Prostate gland (tissue), 2 donors: ENCODE measurements at regions not wholly inside any gene's neighbourhood (a gene's known extent, or its start where the extent isn't known, plus 50 kb on each side); places are given as distances from the start of the nearest gene placed in this dataset.

Source experiments
- DNase-seq: peaks from one replicate; pipeline ENCODE4 v3.0.0-alpha.2; 2019; ENCODE audit warnings: low spot score
- H3K27ac ChIP-seq, 2 donors: fragments of 200-600 bp; sonication (generic); 2 replicates each; pipeline ENCODE4 v1.5.1; 2017 to 2019
- H3K27me3 ChIP-seq: fragments of 200-600 bp; sonication (generic); replicated peaks from 2 replicates; pipeline ENCODE4 v1.5.1; 2019; ENCODE audit not compliant: insufficient read depth
- H3K36me3 ChIP-seq, 2 donors: fragments of 200-600 bp; sonication (generic); 1 replicate in 1 of 2; 2 replicates in 1 of 2; pipeline versions ENCODE4 v1.5.1 to v1.8.1; 2017 to 2019
- H3K4me1 ChIP-seq: fragments of 200-600 bp; sonication (generic); replicated peaks from 2 replicates; pipeline ENCODE4 v1.5.1; 2019
- H3K4me3 ChIP-seq, 2 donors: fragments of 200-600 bp; sonication (generic); 2 replicates each; pipeline ENCODE4 v1.5.1; 2017 to 2019
- H3K9me3 ChIP-seq: fragments of 200-600 bp; sonication (generic); 2 replicates; pipeline ENCODE4 v1.5.1; 2017
- POLR2A ChIP-seq: fragments of 450-650 bp; IDR thresholded peaks from one replicate; pipeline ENCODE4 v1.6.1; 2016; ENCODE audit warnings: antibody characterized with exemption, mild to moderate bottlenecking
- POLR2AphosphoS5 ChIP-seq: sonication (generic); formaldehyde crosslinking; IDR thresholded peaks from one replicate; pipeline ENCODE4 v1.6.1; 2017; ENCODE audit warnings: antibody characterized with exemption
- WGBS: methylation state at CpG from one replicate; pipeline ENCODE4 v1.1.5; 2018; 5-methylcytosine and 5-hydroxymethylcytosine counted together
- intact Hi-C: fragments of 100-400 bp; cut with DNase I; formaldehyde crosslinking; loops from one replicate; pipeline ENCODE4 v1.14.2; 2022
- TF ChIP-seq, protein P1 (sequence below), 4 experiments: fragments of 200-600 bp in 2 of 4; fragments of 450-650 bp in 2 of 4; sonication (generic) in 2 of 4; IDR thresholded peaks; 1 replicate in 3 of 4; 2 replicates in 1 of 4; pipeline ENCODE4 v1.5.1; 2016 to 2019; ENCODE audit warnings: antibody characterized with exemption in 4 of 4, mild to moderate bottlenecking in 2 of 4, moderate library complexity in 2 of 4

DNA sequence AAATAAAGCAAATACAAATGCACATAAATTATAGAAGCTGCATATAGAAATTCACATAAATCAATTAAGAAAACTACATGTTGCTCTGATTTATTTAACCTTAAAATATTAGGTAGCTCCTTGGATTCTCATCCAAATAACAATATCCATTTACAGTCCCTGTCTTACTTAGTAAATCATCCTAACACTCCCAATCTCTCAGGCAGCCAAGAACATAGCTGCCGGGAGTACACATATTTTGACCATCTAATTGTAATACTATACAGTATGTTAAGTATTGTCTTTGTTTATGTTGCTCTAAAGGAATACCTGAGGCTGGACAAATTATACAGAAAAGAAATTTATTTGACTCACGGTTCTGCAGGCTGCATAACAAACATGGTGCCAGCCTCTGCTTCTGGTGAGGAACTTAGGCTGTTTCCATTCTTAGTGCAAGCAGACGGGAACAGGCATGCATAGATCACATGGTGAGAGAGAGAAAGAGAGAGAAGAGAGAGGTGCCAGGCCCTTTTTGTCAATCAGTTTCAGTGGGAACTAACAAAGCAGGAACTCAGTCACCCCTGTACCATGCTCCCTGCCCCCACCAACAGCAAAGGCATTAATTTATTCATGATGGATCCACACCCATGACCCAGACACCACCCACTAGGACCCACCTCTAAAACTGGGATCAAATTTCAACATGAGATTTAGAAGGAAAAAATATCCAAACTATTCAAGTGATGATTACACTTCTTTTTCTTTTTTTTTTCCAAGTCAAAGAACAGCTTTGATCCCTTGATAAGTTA, 614.8 kb upstream of the TECRL start:
- DNase-seq: no peak
- H3K4me3 ChIP-seq: no peak overlapping the region
- H3K27me3 ChIP-seq: no peaks in the 10 kb centered on the region
- H3K9me3 ChIP-seq: no peaks in the 10 kb centered on the region
- 22% methylated on average over 3 of the region's 3 CpGs for WGBS
- intact Hi-C loops: no loop called here
- no peak overlapping the region for H3K27ac ChIP-seq
- no peaks in the 10 kb centered on the region for H3K4me1 ChIP-seq
- H3K36me3 ChIP-seq: no peaks in the 10 kb centered on the region
- TF ChIP-seq POLR2A (no peak), POLR2AphosphoS5 (no peak)
- TF ChIP-seq, protein P1, sequence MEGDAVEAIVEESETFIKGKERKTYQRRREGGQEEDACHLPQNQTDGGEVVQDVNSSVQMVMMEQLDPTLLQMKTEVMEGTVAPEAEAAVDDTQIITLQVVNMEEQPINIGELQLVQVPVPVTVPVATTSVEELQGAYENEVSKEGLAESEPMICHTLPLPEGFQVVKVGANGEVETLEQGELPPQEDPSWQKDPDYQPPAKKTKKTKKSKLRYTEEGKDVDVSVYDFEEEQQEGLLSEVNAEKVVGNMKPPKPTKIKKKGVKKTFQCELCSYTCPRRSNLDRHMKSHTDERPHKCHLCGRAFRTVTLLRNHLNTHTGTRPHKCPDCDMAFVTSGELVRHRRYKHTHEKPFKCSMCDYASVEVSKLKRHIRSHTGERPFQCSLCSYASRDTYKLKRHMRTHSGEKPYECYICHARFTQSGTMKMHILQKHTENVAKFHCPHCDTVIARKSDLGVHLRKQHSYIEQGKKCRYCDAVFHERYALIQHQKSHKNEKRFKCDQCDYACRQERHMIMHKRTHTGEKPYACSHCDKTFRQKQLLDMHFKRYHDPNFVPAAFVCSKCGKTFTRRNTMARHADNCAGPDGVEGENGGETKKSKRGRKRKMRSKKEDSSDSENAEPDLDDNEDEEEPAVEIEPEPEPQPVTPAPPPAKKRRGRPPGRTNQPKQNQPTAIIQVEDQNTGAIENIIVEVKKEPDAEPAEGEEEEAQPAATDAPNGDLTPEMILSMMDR (IDR thresholded peaks at IDR 0.05): no peak

DNA sequence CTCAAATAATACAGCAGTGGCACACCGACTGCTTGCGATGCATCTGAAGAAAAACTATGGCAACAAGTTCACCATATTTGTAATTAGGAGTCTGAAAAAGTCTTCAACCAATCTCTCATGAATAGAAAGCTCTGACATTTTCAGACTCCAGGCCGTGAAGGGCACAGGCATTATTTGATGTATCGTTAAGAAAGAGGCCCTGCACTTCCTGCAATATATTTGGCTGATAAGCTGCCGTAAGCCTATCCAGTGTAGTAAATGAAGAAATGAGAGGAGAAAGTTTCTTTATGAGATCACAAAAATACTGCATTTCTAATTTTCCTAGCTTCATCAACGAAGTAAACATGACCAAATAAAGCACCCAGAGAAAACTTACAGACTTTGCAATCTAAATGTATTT, 613.8 kb upstream of the TECRL start:
- no peak for DNase-seq
- Histone ChIP-seq H3K4me1 (no peaks in the 10 kb centered on the region), H3K36me3 (no peaks in the 10 kb centered on the region), H3K27me3 (no peaks in the 10 kb centered on the region), H3K9me3 (no peaks in the 10 kb centered on the region), H3K4me3 (no peak overlapping the region), H3K27ac (no peak overlapping the region)
- intact Hi-C loops: no loop called here
- TF ChIP-seq POLR2A: no peak
- TF ChIP-seq, protein P1 (IDR thresholded peaks at IDR 0.05): no peak
- no peak for TF ChIP-seq POLR2AphosphoS5
- WGBS: 58% methylated on average over 6 of the region's 6 CpGs

DNA sequence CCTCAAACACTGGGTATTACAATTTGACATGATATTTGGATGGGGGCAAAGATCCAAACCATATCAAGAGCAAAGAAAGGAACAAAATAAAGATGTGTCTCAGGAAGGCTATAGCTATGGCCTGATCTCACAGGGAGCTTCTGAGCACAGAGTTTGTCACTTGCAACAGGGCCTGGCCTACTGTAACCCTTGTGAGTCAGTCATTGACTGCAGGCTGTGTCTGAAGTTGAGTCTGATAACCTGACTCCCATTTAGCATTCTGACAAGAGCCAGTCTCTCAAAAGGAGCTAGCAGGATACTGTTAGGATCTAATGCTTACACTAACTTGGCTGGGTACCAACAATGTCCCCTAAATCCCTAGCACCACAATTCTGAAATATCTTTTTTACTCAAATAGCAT, 612.5 kb upstream of the TECRL start:
- DNase-seq: no peak
- Histone ChIP-seq H3K4me1 (no peaks in the 10 kb centered on the region), H3K4me3 (no peak overlapping the region), H3K36me3 (no peaks in the 10 kb centered on the region), H3K27me3 (no peaks in the 10 kb centered on the region), H3K9me3 (no peaks in the 10 kb centered on the region), H3K27ac (no peak overlapping the region)
- intact Hi-C loops: no loop called here
- TF ChIP-seq, protein P1 (IDR thresholded peaks at IDR 0.05): no peak
- TF ChIP-seq POLR2AphosphoS5 (no peak), POLR2A (no peak)

DNA sequence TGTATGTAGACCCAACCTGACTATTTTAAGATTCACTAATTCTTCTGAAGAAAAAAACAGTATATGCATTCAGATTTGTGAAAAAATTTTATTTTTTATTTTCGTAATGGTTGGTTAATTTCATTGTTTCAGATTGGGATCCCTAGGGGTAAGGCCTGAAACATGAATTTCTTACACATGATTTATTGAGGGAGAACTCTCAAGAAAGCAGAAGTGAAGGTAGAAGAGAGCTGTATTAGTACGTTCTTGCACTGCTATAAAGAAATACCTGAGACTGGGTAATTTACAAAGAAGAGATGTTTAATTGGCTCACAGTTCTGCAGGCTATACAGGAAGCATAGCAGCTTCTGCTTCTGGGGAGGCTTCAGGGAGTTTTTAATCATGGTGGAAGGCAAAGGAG, 611.9 kb upstream of the TECRL start:
- intact Hi-C loops: no loop called here
- no peak overlapping the region for H3K27ac ChIP-seq
- 91% methylated on average over 2 of the region's 2 CpGs for WGBS
- no peak for DNase-seq
- H3K4me3 ChIP-seq: no peak overlapping the region
- H3K36me3 ChIP-seq: no peaks in the 10 kb centered on the region
- no peaks in the 10 kb centered on the region for H3K27me3 ChIP-seq
- H3K9me3 ChIP-seq: no peaks in the 10 kb centered on the region
- TF ChIP-seq POLR2AphosphoS5 (no peak), POLR2A (no peak)
- TF ChIP-seq, protein P1 (IDR thresholded peaks at IDR 0.05): no peak
- no peaks in the 10 kb centered on the region for H3K4me1 ChIP-seq

DNA sequence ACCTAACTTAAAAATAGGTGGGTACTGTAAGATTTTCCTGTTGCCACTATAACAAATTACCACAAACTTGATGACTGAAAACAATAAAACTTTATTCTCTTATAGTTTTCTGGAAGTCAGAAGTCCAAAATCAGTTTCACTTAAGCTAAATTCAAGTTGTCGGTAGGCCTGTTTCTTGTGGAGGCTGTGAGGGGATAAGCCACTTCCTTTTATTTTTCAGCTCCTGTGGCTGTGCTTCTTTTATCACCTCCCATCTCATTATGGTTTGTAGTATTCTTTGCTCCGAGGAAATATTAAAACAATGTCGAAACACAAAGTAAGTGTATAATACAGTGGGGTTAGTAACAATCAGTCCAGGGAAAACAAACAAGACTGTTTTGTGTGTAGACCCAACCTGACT, 610.5 kb upstream of the TECRL start:
- H3K27ac ChIP-seq: no peak overlapping the region
- intact Hi-C loops: no loop called here
- H3K4me3 ChIP-seq: no peak overlapping the region
- TF ChIP-seq POLR2AphosphoS5: no peak
- no peak for TF ChIP-seq POLR2A
- H3K4me1 ChIP-seq: no peaks in the 10 kb centered on the region
- DNase-seq: no peak
- no peaks in the 10 kb centered on the region for H3K36me3 ChIP-seq
- no peaks in the 10 kb centered on the region for H3K9me3 ChIP-seq
- no peaks in the 10 kb centered on the region for H3K27me3 ChIP-seq
- WGBS: 81% methylated on average over 3 of the region's 3 CpGs
